Stimulated activated CD4-positive, alpha-beta T cell treated with anti-CD3 and anti-CD28 coated beads, TNF-alpha, amount 100 ng/mL, for 24 hours (primary cell): ENCODE measurements at regions not wholly inside any gene's neighbourhood (a gene's known extent, or its start where the extent isn't known, plus 50 kb on each side); places are given as distances from the start of the nearest gene placed in this dataset.

ENCODE experiments used
- DNase-seq, 3 experiments: peaks; one replicate each; pipeline ENCODE4 v3.0.0-alpha.2; 2020; ENCODE audit warnings: low read depth in 3 of 3

DNA sequence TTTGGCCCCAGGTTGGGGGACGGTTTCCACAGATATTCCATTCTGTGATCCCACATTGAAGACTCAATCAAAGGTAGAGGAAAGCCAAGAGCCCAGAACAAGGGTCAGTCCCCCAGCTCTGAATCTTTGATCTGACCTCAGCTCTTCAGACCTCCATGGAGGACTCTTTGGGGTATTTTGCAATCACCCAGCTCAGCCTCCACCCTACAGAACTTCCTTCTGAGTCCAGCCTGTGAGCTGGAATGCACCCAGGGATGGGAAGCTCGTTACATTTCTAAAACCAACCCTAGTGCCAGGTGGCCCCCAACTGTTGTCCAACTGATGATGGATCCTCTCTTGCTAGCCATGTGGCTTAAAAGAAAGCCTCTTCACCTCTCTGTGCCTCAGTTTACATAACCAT, 335.3 kb downstream of the MN1 start:
- no peak for DNase-seq

DNA sequence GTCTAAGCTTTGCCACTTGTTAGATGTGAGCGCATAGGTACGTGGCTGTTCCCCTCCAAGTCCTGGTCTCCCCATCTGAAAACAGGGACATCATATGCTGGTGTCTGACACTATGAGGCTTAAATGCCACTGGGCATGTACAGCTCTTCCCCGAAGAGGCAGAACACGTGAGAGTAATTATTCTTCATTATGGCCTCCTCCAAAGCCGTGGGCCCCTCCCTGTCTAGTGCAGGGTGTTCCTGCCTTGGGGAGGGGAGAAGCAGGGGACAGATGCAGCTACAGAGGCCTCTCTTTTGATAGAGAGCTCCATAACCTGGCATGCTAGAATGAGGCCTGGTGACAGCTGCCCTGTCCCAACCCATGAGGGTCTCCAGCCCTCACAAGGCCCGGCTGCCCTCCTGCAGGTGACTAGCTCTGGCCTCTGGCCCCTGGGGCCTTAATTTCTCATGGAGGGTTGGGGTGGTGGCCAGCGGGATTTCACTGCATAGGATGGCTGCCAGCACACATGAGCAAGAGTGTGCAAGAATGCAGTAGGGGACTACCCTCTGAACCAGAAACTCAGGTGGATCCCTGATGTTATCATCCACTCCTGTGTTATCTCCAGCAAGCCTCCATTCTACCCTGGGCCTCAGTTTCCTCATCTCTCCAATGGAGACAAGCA, 334.6 kb downstream of the MN1 start:
- DNase-seq: no peak

DNA sequence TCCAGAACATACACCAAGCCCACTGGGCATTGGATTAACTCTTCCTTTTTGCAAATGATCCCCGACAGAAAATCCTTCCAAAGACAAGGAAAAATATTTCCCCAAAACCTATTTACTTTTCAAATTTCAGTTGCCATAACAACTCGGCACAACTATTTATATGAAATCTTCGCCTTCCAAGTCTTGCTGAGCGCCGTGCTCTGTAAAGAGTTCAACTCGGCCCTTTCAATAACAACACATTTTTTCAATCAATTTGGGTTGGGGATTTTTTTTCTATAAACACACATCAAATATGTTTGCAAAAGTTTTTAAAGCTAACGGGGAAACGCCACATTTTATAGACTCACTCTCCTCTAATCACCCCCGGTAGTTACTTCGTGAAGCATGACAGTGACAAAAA, 333.8 kb downstream of the MN1 start:
- no peak for DNase-seq

DNA sequence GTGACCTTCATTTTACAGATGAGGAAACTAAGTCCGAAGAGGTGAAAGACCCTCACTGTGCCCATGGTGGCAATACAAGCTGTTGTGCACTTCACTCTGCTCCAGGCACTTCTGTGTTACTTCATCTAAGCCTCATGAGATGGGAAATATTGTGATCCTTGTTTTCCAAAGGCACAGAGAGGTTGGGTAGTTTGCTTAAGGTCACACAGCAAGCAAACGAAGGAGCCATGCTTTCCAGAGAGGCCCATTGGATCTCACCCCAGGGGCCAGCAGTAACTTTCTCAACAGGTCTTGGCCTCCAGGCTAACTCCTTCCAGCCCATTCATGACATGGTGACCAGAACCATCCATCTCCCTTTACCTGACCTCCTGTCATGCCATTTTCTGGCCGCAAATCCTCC, 332.8 kb downstream of the MN1 start:
- DNase-seq: no peak

DNA sequence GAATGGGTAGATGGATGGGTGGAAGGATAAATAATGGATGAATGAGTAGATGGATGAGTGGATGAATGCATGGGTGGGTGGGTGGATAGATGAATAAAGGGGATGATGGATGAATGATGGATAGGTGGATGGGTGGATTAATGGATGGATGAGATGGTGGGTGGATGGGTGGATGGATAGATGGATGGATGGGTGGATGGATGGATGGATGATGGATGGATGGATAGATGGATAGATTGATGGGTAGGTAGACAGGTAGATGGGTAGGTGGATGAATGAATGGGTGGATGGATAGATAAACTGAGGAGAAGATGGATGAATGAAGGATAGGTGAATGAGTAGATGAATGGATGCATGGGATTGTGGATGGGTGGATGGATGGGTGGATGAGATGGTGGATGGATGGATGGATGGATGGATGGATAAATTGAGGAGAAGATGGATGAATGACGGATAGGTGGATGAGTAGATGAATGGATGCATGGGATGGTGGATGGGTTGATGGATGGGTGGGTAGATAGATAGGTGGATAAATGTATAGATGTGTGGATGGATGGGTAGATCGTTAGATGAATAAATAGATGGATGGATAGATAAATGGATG, 331.3 kb downstream of the MN1 start:
- no peak for DNase-seq

DNA sequence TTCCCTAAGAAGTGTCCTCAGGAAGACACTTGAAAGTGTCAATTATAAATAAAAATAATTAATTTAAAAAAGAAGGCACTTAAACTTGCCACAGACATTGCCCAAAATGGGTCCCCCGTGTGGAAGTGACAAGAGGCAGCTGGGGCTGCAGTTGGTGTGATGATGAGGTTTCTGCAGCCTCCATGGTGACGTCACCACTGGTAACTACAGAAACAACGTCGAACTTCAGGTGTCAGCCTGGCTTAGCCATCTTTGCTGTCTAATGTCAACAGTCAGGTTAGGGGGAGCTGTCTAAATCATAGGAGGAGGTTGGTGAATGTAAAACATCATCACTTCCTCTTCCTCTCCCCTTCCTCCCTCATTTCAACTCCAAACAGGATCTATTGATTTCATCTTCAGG, 328.6 kb downstream of the MN1 start:
- no peak for DNase-seq

DNA sequence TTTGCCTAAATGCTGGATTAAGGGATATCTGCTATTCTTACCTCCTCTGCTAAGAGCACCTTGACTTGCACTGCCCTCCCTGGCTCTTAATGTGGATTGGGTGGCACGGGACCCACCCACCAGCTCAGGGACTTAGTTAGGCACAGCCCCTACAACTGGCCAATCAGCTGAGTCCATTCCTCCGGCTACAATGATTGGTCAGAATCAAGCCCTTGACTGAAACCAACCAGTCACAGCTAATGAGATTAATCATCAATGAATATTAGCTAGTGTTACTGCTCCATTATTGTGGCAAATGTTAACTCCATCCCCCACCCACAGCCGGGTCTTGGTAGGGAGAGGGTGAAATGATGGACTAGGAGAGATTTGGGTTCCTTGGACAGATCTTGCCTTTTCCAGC, 328.0 kb downstream of the MN1 start:
- DNase-seq: no peak

DNA sequence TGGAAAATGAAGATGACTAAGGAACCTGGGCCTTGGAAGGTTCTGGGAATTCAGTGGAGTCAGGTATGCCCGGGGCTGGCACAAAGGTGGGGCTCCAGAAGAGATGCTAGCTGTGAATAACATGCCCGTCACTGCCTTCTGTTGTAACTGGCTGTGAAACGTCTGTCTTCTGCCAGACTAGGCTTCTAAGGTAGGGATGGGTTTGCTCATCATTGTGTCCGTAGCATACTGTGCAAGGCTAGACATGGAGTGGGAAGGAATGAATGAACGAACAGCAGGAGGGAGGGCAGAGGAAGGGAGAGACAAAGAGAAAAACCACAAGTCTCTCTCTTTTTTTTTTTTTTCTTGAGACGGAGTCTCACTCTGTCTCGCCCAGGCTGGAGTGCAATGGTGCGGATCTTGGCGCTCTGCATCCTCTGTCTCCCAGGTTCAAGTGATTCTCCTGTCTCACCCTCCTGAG, 327.4 kb downstream of the MN1 start:
- no peak for DNase-seq

DNA sequence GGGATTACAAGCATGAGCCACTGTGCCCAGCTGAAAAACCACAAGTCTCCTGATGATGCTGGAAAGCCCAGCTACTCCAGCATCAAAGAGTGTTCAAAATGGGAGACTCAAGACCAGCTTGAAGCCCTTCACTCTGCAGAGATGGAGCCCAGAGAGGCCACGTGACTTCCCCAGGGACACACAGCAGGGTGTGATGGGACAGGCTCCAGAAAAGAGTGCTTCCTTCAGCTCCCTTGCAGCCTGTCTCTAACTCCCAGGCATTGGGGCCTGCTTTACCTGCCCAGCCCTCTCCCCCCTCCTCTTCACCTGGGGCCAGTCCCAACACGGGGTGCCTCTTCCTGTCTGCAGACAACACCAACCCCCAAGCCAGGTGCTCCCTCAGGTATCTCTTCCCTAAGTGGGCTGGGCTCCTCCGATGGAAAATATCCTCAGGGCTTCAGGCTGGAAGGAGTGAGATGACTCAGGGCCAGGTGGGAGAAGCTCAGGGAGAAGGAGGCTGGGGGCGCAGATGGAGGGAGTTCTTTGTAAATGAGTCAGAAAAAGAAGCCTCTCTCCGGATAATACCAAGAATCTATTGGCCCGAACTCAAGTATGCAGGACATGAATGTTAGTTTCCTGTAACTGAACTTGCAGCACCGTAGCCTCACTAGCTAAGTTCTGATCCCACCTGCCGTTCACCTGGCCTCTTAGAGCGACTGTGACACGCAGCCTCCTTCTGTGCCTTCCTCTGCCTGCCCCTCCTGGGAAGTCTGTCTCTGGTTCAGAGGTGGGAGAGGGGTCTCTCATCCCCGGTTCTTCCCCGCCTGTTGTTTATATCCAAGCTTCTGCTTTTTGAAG, 326.6 kb downstream of the MN1 start:
- DNase-seq: no peak

DNA sequence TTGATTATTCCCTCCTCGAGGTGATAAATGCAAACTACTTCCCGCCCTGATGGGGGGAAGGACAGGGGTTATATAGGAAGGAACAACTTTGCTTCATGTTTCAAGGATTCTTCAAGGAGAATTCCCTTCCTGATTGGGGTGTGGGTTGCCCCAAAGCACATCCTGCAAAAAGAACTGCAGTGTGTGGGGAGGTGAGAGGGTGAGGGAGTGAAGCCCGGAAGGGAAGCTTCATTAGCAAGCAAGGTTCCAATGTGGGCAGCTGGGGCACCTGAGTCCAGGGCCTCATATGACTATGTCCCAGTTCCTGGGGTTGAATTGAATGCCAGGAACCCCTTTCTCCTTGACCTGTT, 326.0 kb downstream of the MN1 start:
- no peak for DNase-seq

DNA sequence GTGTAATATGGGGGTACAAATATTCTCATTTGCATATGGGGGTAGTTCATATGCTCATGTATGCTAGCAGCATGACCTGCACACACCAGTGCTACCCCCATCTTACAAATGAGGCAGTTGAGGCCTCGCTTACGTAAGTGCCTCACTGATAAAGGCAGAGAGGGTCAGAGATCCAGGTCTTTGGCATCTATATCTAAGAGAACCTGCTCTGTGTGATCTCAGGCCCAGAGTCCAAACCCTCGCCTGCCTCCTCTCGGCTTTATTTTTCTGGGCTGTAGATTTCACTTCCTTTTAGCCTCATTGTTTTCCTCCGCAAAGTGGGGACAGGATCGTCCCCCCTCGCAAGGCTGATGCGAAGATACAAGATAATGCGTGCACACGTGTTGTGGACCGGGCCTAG, 325.2 kb downstream of the MN1 start:
- DNase-seq: no peak

DNA sequence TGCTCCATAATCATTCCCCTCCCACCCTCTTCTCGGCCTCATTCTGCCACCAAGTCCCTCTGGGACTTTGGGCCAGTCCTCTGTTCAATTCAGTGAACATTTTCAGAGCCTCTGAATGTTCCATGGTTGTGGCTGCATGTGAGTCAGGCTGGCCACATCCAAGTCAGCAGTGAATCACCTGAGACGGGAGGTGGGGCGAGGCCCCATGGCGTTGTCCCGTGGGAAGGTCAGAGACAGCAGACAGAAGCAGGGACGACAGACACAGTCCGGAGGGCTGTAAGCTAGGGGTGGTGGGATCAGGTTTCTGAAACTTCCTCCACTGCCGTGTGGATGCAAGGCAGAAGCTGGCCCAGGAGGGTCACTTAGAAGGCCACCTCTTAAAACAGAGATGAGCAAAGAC, 324.8 kb downstream of the MN1 start:
- DNase-seq: no peak

DNA sequence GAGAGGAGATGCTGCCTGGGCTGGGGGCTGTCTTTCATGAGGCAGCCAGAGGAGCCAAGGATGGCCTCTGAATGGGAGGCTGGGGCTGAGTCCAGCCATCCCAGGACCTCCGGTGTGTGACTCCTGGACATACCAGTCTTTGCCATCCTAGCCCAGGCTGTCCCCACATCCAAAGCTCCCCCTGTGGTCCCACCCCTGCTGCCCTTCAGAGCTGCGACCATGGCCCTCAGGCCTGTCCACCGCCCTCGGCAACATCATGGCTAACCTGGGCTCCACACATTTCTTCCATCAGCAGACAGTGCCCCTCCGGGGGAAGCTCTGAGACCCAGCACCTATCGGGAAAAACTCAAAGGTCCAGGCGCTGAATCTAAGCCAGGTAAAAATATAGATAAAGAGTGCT, 324.4 kb downstream of the MN1 start:
- no peak for DNase-seq

DNA sequence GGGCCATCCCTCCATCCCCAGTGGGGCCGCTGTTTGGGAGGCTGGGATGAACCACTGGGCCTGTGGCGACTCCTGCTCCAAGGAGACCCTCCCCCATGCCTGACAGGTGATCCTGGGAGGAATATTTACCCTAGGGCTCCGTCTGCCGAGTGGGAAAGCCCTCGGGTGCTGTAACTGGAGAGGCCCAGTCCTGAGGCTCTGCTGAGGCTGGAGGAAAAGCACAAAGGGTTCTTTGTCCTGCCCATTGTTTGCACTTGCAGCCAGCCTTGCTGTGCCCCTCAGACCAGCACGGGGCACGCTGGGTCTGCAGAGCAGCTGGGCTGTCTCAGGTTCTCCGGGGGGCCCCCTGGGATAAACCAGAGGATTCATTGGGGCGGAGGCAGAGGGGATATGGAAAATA, 321.1 kb downstream of the MN1 start:
- DNase-seq: no peak

DNA sequence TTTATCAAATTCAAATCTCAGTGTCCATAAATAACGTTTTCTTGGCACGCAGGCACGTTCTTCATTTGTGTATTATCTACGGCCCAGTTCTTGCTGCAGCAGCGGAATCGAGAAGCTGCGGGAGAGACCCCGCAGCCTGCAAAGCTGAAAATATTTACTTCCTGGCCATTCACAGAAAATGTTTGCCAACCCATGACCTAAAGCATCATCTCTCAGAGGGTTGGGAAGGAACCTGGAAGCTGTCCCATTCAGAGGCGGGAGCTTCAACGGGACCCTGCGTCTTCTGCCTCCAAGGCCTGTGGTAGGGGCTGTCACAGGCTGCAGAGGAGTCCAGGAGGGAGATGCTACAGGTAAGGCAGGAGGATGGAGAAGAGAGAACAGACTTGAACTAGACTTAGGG, 319.2 kb downstream of the MN1 start:
- no peak for DNase-seq

DNA sequence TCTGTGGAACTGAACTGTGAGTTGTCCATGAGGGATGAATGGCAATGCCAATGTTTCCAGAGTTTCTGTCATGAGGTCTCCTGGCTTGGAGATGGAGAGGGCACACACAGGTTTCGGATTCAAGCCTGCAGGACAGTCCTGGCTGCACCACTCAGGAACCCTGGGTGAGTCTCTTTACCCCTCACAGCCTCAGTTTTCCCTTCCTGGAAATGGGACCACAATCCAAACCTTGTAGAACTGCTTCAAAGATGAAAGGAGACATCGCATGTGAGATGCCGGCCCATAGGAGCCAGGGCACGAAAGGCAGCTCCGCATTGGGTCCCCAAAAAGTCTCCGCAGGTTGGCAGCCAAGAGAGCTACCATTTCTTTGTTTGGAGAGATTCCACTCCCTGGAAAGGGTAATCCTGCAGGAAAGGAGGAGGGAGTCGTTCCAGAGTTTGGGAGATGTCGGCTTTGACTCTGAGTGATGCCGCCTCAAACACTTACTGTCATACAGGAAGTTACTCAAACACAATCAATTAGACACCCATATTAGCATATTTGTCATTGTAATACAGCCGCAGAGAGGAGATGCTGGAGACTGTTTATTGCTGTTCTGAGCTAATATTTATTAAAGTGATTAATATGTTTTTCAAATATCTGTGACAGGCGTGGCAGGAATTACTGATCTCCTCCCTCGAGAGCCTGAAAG, 318.3 kb downstream of the MN1 start:
- no peak for DNase-seq

DNA sequence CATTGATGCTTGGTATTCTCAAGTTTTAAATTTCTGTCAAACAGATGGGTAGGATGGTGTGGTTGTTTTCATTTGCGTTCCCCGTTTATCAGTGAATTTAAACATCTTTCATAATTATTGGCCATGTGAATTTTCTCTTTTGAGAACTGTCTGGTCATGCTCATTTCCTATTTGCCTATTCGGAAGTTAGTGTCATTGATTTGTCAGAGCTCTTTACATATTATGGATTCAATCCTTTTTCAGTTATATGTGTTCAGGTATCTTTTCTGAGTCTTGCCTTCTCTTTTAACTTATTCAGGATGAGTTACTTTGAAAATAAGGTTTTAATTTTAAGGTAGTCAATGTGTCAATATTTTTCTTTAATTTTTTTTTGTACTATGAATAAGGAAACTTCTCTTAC, 315.7 kb downstream of the MN1 start:
- DNase-seq: no peak

DNA sequence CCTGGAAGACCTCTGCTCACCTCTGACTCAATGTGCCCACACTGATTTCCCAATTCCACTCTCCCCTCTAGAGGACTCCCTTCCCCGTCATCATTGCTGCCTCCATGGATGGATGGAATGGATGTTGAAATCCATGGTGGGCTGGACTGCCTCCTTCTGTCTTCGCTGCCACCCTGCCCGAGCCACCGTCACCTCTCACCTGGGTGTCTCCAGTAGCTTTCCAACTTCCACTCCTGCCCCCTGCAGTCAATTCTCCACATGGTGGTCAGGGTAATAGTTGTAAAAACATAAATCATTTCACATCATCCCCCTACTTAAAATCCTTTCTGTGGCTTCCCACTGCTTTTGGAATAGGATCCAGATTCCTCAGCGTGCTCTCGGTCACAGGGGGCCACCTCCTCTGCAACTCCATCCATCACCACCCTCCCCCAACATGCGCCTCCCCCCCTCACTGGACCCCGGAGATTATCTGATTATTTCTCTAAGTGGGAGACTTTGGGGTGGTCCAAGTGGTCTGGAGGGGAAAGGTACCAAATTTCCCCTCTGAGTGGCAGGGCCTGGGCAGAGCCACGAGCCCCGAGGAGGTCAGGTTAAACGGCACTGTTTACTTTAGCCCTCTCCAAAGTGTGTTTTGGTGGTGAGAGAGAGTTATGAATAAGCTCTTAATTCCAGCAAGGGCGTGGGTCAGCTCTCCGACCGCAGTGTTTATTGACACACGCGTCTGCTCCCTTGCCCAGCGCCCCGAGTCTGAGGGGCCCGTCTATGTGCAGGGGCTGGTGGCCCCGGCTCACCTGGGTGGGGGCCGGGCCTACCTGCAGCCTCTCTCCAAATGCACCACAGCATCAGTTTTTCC, 313.7 kb downstream of the MN1 start:
- DNase-seq: no peak

DNA sequence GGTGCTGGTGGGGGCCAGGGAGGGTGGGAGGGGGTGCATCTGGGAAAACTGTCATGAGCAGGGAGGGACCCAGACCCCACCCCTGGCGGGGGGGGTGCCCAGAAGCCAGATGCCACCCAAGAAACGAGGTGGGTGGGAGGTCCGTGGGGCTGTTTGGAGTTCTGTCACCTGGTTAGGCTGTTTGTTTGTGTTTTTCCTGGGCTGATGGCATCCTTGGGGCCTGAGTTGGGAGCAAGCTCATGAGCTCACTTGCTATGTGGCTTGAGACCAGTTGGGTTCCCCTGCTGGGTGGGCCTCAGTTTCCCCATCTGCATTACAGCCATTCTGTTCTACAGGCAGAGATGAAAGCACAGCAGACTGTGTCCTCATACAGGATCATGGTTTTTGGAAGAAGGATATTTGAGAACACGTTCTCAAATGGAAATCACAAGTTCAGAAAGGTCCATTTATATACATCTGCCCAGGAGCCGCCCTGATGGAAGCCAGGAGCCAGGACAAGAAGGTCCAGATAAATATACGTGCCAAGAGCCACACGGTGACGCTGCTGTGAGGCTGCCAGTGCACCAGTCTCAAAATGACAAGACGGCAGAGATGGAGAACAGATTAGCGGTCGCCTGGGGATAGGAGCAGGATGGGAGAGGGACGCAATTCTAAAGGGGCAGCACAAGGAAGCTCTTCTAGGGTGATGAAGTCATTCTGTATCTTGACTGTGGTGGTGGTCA, 312.9 kb downstream of the MN1 start:
- DNase-seq: no peak

DNA sequence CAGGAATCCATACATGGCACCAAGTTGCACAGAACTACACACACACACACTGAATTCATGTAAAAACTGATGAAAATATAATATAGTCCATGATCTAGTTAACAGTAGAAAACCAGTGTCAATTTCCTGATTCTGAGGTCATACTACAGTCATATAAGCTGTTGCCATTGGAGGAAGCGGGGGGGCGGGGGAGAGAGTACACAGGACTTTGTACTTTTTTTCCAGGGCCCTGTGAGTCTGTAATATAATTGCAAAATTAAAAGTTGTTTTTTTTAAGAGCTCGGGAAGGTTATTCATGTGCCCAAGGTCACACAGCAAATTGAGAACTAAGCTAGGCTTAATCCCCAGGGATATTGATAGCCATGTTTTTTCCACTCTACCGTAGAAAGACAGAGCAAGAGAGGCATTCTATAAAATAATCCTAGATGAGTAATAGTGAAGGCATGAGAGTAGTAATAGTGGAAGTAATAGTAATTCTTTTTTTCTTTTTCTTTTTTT, 312.3 kb downstream of the MN1 start:
- DNase-seq: no peak

DNA sequence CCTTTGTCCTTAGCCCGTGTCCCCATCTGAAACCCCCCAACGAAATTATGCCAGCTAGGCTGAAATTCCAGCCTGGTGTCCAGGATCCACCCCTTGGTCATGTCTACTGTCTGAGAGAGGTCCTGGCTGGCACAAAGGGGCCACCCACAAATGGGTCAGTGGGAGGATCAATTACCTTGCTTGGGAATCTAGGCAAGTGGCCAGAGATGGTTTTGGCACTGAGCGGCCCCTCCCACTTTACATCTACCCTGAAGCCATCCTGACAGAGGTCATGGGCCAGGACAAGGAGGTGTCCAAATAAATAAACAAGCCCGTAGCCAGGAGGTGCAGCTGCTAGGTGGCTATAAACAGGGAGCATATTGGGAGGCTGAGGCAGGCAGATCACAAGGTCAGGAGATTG, 311.5 kb downstream of the MN1 start:
- DNase-seq: no peak
